ENCODE measurements at regions not wholly inside any gene's neighbourhood (a gene's known extent, or its start where the extent isn't known, plus 50 kb on each side); places are given as distances from the start of the nearest gene placed in this dataset.
A peak's percentile ranks its signal among the peaks of the same experiment; 100 is the strongest.

- DNase-seq (ENCODE audit: low read depth) = no peak
Measured at GRCh38 chr13:29713839-29714238, 118.4 kb upstream of the SLC7A1 start.

GRCh38 chr13:29711776-29712175, 116.3 kb upstream of the SLC7A1 start:
- DNase-seq (ENCODE audit: low read depth) = no peak

- no peak for DNase-seq (ENCODE audit: low read depth)
Measured at GRCh38 chr13:29710511-29710910, 115.0 kb upstream of the SLC7A1 start.

- no peak for DNase-seq (ENCODE audit: low read depth)
Measured at GRCh38 chr13:29709407-29710069, 114.0 kb upstream of the SLC7A1 start.

- peak; percentile 24 for DNase-seq (ENCODE audit: low read depth)
Measured at GRCh38 chr13:29707876-29708543, 112.5 kb upstream of the SLC7A1 start.

- DNase-seq (ENCODE audit: low read depth) = no peak
Measured at GRCh38 chr13:29706923-29707322, 111.4 kb upstream of the SLC7A1 start.

GRCh38 chr13:29704648-29705047, 109.2 kb upstream of the SLC7A1 start:
- no peak for DNase-seq (ENCODE audit: low read depth)

- no peak for DNase-seq (ENCODE audit: low read depth)
Measured at GRCh38 chr13:29703421-29703820, 107.9 kb upstream of the SLC7A1 start.

GRCh38 chr13:29702912-29703351, 107.4 kb upstream of the SLC7A1 start:
- DNase-seq (ENCODE audit: low read depth) = no peak

GRCh38 chr13:29698106-29698505, 102.6 kb upstream of the SLC7A1 start:
- DNase-seq (ENCODE audit: low read depth) = no peak

GRCh38 chr13:29696606-29697005, 101.1 kb upstream of the SLC7A1 start:
- DNase-seq (ENCODE audit: low read depth) = no peak

- DNase-seq (ENCODE audit: low read depth) = no peak
Measured at GRCh38 chr13:29693275-29693945, 97.9 kb upstream of the SLC7A1 start.

GRCh38 chr13:29689548-29689947, 94.1 kb upstream of the SLC7A1 start:
- no peak for DNase-seq (ENCODE audit: low read depth)

- no peak for DNase-seq (ENCODE audit: low read depth)
Measured at GRCh38 chr13:29688193-29688592, 92.7 kb upstream of the SLC7A1 start.

- no peak for DNase-seq (ENCODE audit: low read depth)
Measured at GRCh38 chr13:29684441-29684840, 89.0 kb upstream of the SLC7A1 start.

GRCh38 chr13:29683041-29683440, 87.6 kb upstream of the SLC7A1 start:
- no peak for DNase-seq (ENCODE audit: low read depth)

- no peak for DNase-seq (ENCODE audit: low read depth)
Measured at GRCh38 chr13:29681864-29682263, 86.4 kb upstream of the SLC7A1 start.

- DNase-seq (ENCODE audit: low read depth) = no peak
Measured at GRCh38 chr13:29679396-29680053, 84.0 kb upstream of the SLC7A1 start.

- no peak for DNase-seq (ENCODE audit: low read depth)
Measured at GRCh38 chr13:29677627-29678026, 82.1 kb upstream of the SLC7A1 start.

GRCh38 chr13:29676941-29677452, 81.5 kb upstream of the SLC7A1 start:
- no peak for DNase-seq (ENCODE audit: low read depth)

GRCh38 chr13:29676535-29676934, 81.0 kb upstream of the SLC7A1 start:
- DNase-seq (ENCODE audit: low read depth) = no peak

GRCh38 chr13:29674532-29674931, 79.0 kb upstream of the SLC7A1 start:
- DNase-seq (ENCODE audit: low read depth) = no peak

Data from T follicular helper cell (primary cell).